ENCODE measurements at regions not wholly inside any gene's neighbourhood (a gene's known extent, or its start where the extent isn't known, plus 50 kb on each side); places are given as distances from the start of the nearest gene placed in this dataset.
"Not testable (repeated sequence)": the region's sequence is repeated elsewhere in the genome, so short reads cannot be mapped to it uniquely, and the experiment has no call there.

- DNase-seq (ENCODE audit: low read depth in 2 of 3, low spot score in 1 of 3) = not testable (repeated sequence)
Measured at GRCh38 chr13:21261487-21262216, 85.2 kb downstream of the MRPL57 start.

GRCh38 chr13:21263909-21264308 is 87.5 kb downstream of the MRPL57 start:
- DNase-seq (ENCODE audit: low read depth in 2 of 3, low spot score in 1 of 3) = not testable (repeated sequence)

GRCh38 chr13:21268485-21268884 is 92.0 kb downstream of the MRPL57 start:
- DNase-seq (ENCODE audit: low read depth in 2 of 3, low spot score in 1 of 3) = not testable (repeated sequence)

GRCh38 chr13:21272439-21272838 is 96.0 kb downstream of the MRPL57 start:
- not testable (repeated sequence) for DNase-seq (ENCODE audit: low read depth in 2 of 3, low spot score in 1 of 3)

GRCh38 chr13:21274457-21274856 is 98.0 kb downstream of the MRPL57 start:
- not testable (repeated sequence) for DNase-seq (ENCODE audit: low read depth in 2 of 3, low spot score in 1 of 3)

GRCh38 chr13:21282065-21282464 is 105.6 kb downstream of the MRPL57 start:
- DNase-seq (ENCODE audit: low read depth in 2 of 3, low spot score in 1 of 3) = no peak

GRCh38 chr13:21287331-21287907 is 111.0 kb downstream of the MRPL57 start:
- DNase-seq (ENCODE audit: low read depth in 2 of 3, low spot score in 1 of 3) = no peak

GRCh38 chr13:21289475-21289874 is 113.0 kb downstream of the MRPL57 start:
- no peak for DNase-seq (ENCODE audit: low read depth in 2 of 3, low spot score in 1 of 3)

GRCh38 chr13:21290442-21291002 is 114.1 kb downstream of the MRPL57 start:
- not testable (repeated sequence) for DNase-seq (ENCODE audit: low read depth in 2 of 3, low spot score in 1 of 3)

- no peak for DNase-seq (ENCODE audit: low read depth in 2 of 3, low spot score in 1 of 3)
Measured at GRCh38 chr13:21291840-21292239, 115.4 kb downstream of the MRPL57 start.

GRCh38 chr13:21296991-21297390 is 120.5 kb downstream of the MRPL57 start:
- peak; percentile 13 to 37 (median 25) for DNase-seq (ENCODE audit: low read depth in 2 of 3, low spot score in 1 of 3)

GRCh38 chr13:21297447-21297846 is 121.0 kb downstream of the MRPL57 start:
- DNase-seq (ENCODE audit: low read depth in 2 of 3, low spot score in 1 of 3) = no peak

GRCh38 chr13:21297914-21298831 is 121.7 kb downstream of the MRPL57 start:
- DNase-seq (ENCODE audit: low read depth in 2 of 3, low spot score in 1 of 3) = peak; percentile 73 to 84 (median 76)

- DNase-seq (ENCODE audit: low read depth in 2 of 3, low spot score in 1 of 3) = no peak
Measured at GRCh38 chr13:21304256-21304655, 127.8 kb downstream of the MRPL57 start.

GRCh38 chr13:21306300-21307073 is 130.0 kb downstream of the MRPL57 start:
- not testable (repeated sequence) for DNase-seq (ENCODE audit: low read depth in 2 of 3, low spot score in 1 of 3)

- not testable (repeated sequence) for DNase-seq (ENCODE audit: low read depth in 2 of 3, low spot score in 1 of 3)
Measured at GRCh38 chr13:21307158-21307557, 130.7 kb downstream of the MRPL57 start.

GRCh38 chr13:21308906-21309305 is 132.4 kb downstream of the MRPL57 start:
- no peak for DNase-seq (ENCODE audit: low read depth in 2 of 3, low spot score in 1 of 3)

GRCh38 chr13:21309542-21310172 is 133.2 kb downstream of the MRPL57 start:
- no peak for DNase-seq (ENCODE audit: low read depth in 2 of 3, low spot score in 1 of 3)

GRCh38 chr13:21310220-21310619 is 133.8 kb downstream of the MRPL57 start:
- DNase-seq (ENCODE audit: low read depth in 2 of 3, low spot score in 1 of 3) = no peak

GRCh38 chr13:21314976-21315375 is 138.5 kb downstream of the MRPL57 start:
- DNase-seq (ENCODE audit: low read depth in 2 of 3, low spot score in 1 of 3) = not testable (repeated sequence)

Measured in stimulated activated CD4-positive, alpha-beta T cell treated with anti-CD3 and anti-CD28 coated beads, Interleukin-12 subunit alpha, Interleukin-12 subunit beta, amount 100 ng/mL, for 48 hours (primary cell).